HUES48 (cell line): ENCODE measurements at regions not wholly inside any gene's neighbourhood (a gene's known extent, or its start where the extent isn't known, plus 50 kb on each side); places are given as distances from the start of the nearest gene placed in this dataset.

Experiments
- H3K27ac ChIP-seq: one replicate; pipeline ENCODE4 v1.7.0; 2013; ENCODE audit warnings: low read depth, low read length, inconsistent platforms
- H3K27me3 ChIP-seq: 2 replicates; pipeline ENCODE4 v1.6.1; 2013; ENCODE audit warnings: mild to moderate bottlenecking, low read length; ENCODE audit not compliant: control insufficient read depth, insufficient read depth
- H3K36me3 ChIP-seq: 2 replicates; pipeline ENCODE4 v1.6.1; 2013; ENCODE audit warnings: low read length; ENCODE audit not compliant: control insufficient read depth, insufficient read depth
- H3K4me1 ChIP-seq: 2 replicates; pipeline ENCODE4 v1.6.1; 2013; ENCODE audit warnings: mild to moderate bottlenecking, low read length; ENCODE audit not compliant: control insufficient read depth, insufficient read depth
- H3K4me3 ChIP-seq: 2 replicates; pipeline ENCODE4 v1.5.1; 2013; ENCODE audit warnings: mild to moderate bottlenecking, low read depth, low read length
- H3K9ac ChIP-seq: 2 replicates; pipeline ENCODE4 v1.6.1; 2013; ENCODE audit warnings: mild to moderate bottlenecking, low read depth, low read length, moderate library complexity
- H3K9me3 ChIP-seq: 2 replicates; pipeline ENCODE4 v1.6.1; 2013; ENCODE audit warnings: low read length; ENCODE audit not compliant: control insufficient read depth, insufficient read depth

DNA sequence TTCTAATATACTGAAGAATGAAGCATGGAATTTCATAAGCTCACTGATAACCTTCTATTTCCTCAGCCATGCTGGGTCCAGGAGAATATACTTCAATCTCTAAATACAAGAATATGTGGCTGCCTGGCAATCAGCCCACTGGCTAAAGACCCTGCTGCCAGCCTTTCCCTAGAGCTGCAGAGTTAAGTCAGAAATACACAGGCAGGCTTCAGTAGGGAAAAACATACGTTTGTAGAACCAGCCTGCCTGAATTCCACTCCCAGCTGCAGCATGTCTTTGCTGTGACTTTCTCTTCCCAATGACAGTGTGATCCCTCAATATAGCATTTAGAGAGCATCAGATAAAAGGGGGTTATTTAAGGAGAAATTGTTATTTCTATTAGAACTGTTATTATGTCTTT, 289.1 kb downstream of the PCDH19 start:
- Histone ChIP-seq H3K4me3 (no peak overlapping the region), H3K9ac (no peak overlapping the region)

DNA sequence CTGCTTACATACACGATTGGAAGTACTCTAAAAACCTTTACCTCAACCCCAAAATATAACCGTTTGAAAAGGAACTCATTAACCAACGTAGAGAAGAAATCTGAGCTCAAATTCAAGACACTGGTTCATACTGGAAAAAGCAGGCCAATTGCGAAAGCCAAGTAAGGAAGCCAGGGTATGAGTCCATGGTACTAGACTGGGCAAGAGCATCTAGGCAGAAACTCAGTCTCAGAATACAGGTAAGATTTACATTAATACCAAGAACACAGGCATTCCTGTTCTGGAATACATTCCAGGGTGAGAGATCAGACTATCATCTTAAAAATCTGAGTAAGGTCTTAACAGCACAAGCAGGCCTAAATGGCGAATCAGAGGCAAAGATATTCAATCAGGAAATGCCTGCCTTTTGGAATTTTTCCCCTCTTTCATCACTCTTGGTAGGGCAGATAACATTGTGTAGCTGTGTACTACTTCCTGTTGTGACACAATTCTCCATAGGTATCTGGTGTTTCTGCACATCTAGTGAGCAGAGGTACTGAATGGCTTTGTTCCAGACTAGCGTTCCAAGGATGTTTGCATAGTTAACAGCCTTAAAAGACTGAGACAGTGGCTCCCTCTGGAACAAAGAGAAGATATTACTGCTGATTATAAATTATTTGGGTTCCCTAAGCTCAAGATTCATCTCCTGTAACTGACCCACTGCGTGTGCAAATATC, 311.3 kb downstream of the PCDH19 start:
- no peaks in the 10 kb centered on the region for H3K27me3 ChIP-seq
- H3K9ac ChIP-seq: no peak overlapping the region
- H3K36me3 ChIP-seq: no peaks in the 10 kb centered on the region
- H3K27ac ChIP-seq: no peak overlapping the region
- H3K4me1 ChIP-seq: no peaks in the 10 kb centered on the region
- 0 out of 2 replicates have a peak, but pooled peaks cover 7% of the 10 kb centered on the region for H3K9me3 ChIP-seq
- H3K4me3 ChIP-seq: no peak overlapping the region

More for the DNA sequence above, 289.1 kb downstream of the PCDH19 start:
- Histone ChIP-seq H3K36me3 (no peaks in the 10 kb centered on the region), H3K27me3 (no peaks in the 10 kb centered on the region; the same call in 1 of the 2 replicates), H3K4me1 (peaks cover under 1% of the 10 kb centered on the region), H3K27ac (no peak overlapping the region), H3K9me3 (no peaks in the 10 kb centered on the region)

GRCh38 chrX:100090931-100091330, 319.1 kb downstream of the PCDH19 start:
- H3K9ac ChIP-seq: no peak overlapping the region
- no peaks in the 10 kb centered on the region; the same call in 1 of the 2 replicates for H3K27me3 ChIP-seq
- H3K4me3 ChIP-seq: no peak overlapping the region
- H3K27ac ChIP-seq: no peak overlapping the region
- H3K9me3 ChIP-seq: peaks cover 7% of the 10 kb centered on the region; the same call in 1 of the 2 replicates
- H3K36me3 ChIP-seq: no peaks in the 10 kb centered on the region
- H3K4me1 ChIP-seq: no peaks in the 10 kb centered on the region

GRCh38 chrX:100089724-100090123, 320.3 kb downstream of the PCDH19 start:
- H3K9ac ChIP-seq: no peak overlapping the region

GRCh38 chrX:100085846-100086245, 324.2 kb downstream of the PCDH19 start:
- H3K4me1 ChIP-seq: peaks cover 5% of the 10 kb centered on the region
- H3K27ac ChIP-seq: no peak overlapping the region
- H3K36me3 ChIP-seq: no peaks in the 10 kb centered on the region
- H3K9ac ChIP-seq: no peak overlapping the region
- H3K4me3 ChIP-seq: no peak overlapping the region; the same call in 1 of the 2 replicates
- no peaks in the 10 kb centered on the region for H3K9me3 ChIP-seq
- no peaks in the 10 kb centered on the region for H3K27me3 ChIP-seq

More at GRCh38 chrX:100089724-100090123, 320.3 kb downstream of the PCDH19 start:
- Histone ChIP-seq H3K4me1 (no peaks in the 10 kb centered on the region), H3K27me3 (no peaks in the 10 kb centered on the region; the same call in 1 of the 2 replicates), H3K27ac (no peak overlapping the region), H3K36me3 (no peaks in the 10 kb centered on the region), H3K9me3 (peaks cover 7% of the 10 kb centered on the region; the same call in 1 of the 2 replicates), H3K4me3 (no peak overlapping the region)

- Histone ChIP-seq H3K36me3 (no peaks in the 10 kb centered on the region), H3K9ac (no peak overlapping the region), H3K4me1 (peaks cover 10% of the 10 kb centered on the region)
These were observed 326.9 kb downstream of the PCDH19 start for GRCh38 chrX:100083211-100083610.

GRCh38 chrX:100081503-100081902, 328.6 kb downstream of the PCDH19 start:
- Histone ChIP-seq H3K27me3 (no peaks in the 10 kb centered on the region), H3K36me3 (no peaks in the 10 kb centered on the region), H3K27ac (no peak overlapping the region), H3K9ac (no peak overlapping the region), H3K4me3 (no peak overlapping the region), H3K4me1 (peaks cover 10% of the 10 kb centered on the region), H3K9me3 (no peaks in the 10 kb centered on the region)

More at GRCh38 chrX:100083211-100083610, 326.9 kb downstream of the PCDH19 start:
- H3K27ac ChIP-seq: no peak overlapping the region
- H3K27me3 ChIP-seq: no peaks in the 10 kb centered on the region
- H3K4me3 ChIP-seq: no peak overlapping the region
- H3K9me3 ChIP-seq: no peaks in the 10 kb centered on the region

DNA sequence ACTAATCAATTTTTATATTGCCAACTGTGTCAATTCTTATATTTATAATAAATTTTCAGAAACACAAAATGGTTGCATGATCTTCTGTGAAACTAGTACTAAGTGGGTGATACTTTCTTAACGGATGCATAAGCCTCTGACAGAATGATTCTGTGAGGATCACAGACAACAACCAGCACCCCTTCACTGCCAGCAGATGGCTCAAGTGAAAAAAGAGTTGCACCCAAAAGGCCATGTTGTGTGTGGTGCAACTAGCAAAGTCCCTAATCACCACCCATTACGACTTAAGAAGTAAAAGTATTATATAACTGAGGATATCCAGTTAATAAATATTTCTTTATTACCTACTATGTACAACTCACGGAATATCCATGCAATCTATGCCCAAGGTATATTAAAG, 334.0 kb downstream of the PCDH19 start:
- H3K27ac ChIP-seq: no peak overlapping the region

GRCh38 chrX:100072336-100072735, 337.7 kb downstream of the PCDH19 start:
- Histone ChIP-seq H3K9me3 (no peaks in the 10 kb centered on the region), H3K4me1 (peaks cover 21% of the 10 kb centered on the region), H3K9ac (no peak overlapping the region), H3K27ac (no peak overlapping the region), H3K27me3 (no peaks in the 10 kb centered on the region; the same call in 1 of the 2 replicates), H3K4me3 (no peak overlapping the region), H3K36me3 (no peaks in the 10 kb centered on the region)

More for the DNA sequence above, 334.0 kb downstream of the PCDH19 start:
- no peak overlapping the region for H3K4me3 ChIP-seq
- H3K4me1 ChIP-seq: peaks cover 10% of the 10 kb centered on the region
- no peaks in the 10 kb centered on the region; the same call in 1 of the 2 replicates for H3K27me3 ChIP-seq
- H3K9ac ChIP-seq: no peak overlapping the region
- no peaks in the 10 kb centered on the region for H3K36me3 ChIP-seq
- no peaks in the 10 kb centered on the region for H3K9me3 ChIP-seq

GRCh38 chrX:100070334-100070849, 339.7 kb downstream of the PCDH19 start:
- Histone ChIP-seq H3K27ac (no peak overlapping the region), H3K36me3 (no peaks in the 10 kb centered on the region), H3K4me1 (peaks cover 21% of the 10 kb centered on the region), H3K9ac (no peak overlapping the region), H3K4me3 (no peak overlapping the region), H3K9me3 (no peaks in the 10 kb centered on the region), H3K27me3 (no peaks in the 10 kb centered on the region; the same call in 1 of the 2 replicates)

- 0 out of 2 replicates have a peak overlapping the region, but pooled peaks have one; percentile 10 for H3K4me3 ChIP-seq
- no peak overlapping the region for H3K27ac ChIP-seq
- H3K9ac ChIP-seq: no peak overlapping the region
- no peaks in the 10 kb centered on the region for H3K36me3 ChIP-seq
- 0 out of 2 replicates have a peak, but pooled peaks cover 7% of the 10 kb centered on the region for H3K4me1 ChIP-seq
- H3K9me3 ChIP-seq: peaks cover 16% of the 10 kb centered on the region
- no peaks in the 10 kb centered on the region for H3K27me3 ChIP-seq
These were observed 361.9 kb downstream of the PCDH19 start for GRCh38 chrX:100048156-100048555.
